Dermis blood vessel endothelial cell (primary cell): ENCODE measurements at regions not wholly inside any gene's neighbourhood (a gene's known extent, or its start where the extent isn't known, plus 50 kb on each side); places are given as distances from the start of the nearest gene placed in this dataset.

Experiments
- DNase-seq: peaks from one replicate; pipeline ENCODE4 v3.0.0; 2010

GRCh38 chr11:110774138-110775014 is 62.1 kb upstream of the ARHGAP20 start:
- no peak for DNase-seq

GRCh38 chr11:110773442-110773841 is 61.2 kb upstream of the ARHGAP20 start:
- DNase-seq: no peak

GRCh38 chr11:110772863-110773262 is 60.6 kb upstream of the ARHGAP20 start:
- DNase-seq: no peak

GRCh38 chr11:110766316-110766715 is 54.1 kb upstream of the ARHGAP20 start:
- no peak for DNase-seq

- DNase-seq: no peak
These were observed 52.2 kb upstream of the ARHGAP20 start for GRCh38 chr11:110764485-110764884.

- peak; percentile 35 for DNase-seq
These were observed 51.2 kb upstream of the ARHGAP20 start for GRCh38 chr11:110763249-110764011.

- DNase-seq: no peak
These were observed 50.4 kb upstream of the ARHGAP20 start for GRCh38 chr11:110762590-110762989.
